ENCODE measurements at regions not wholly inside any gene's neighbourhood (a gene's known extent, or its start where the extent isn't known, plus 50 kb on each side); places are given as distances from the start of the nearest gene placed in this dataset.

DNA sequence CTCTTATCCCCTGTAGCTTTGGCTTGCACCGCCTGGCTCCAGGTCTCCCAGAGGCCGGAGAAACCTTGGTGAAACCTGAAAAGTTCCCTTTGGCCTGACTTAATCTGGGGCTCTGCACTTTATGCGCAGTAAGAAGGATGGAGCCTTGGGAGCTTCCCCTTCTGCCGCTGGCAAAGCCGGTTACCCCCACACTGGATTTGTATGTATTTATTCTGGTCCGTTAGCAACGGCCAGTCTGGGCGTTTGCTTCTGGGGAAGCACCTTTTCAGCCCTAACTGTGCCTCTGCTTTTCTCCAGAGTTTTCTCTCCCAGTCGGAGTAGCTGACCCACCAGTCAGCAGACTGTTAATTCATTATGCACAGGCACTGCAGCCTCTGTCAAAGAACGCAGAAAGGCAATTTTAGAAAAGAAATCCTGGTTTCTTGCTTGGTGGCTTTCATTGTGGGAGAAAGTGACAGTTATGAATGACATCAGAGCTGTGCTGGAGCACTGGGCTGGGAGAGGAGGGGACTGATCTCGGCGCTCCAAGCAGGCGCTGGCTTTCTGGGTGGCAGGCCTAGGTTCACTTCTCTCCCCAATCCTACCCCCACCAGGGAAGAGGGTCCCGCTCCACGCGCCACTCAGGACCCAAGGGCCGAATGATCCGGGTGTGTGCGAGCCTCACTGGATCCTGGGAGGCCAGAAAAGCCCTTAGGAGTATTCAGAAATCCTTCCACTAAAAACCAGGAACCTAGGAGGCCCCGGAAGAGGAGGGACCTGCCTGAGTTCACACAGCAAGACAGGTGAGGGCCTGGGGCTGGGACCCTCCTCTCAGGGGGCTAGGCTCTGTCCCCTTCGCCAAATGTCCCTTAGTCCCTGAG lies 70.2 kb downstream of the RTL6 start:
- TF ChIP-seq EZH2 (IDR thresholded peaks at IDR 0.05) (no peak), POLR2AphosphoS5 (IDR thresholded peaks at IDR 0.05; ENCODE audit: low read depth, low read length) (no peak), POLR2A (IDR thresholded peaks at IDR 0.05; ENCODE audit: borderline replicate concordance, extremely low read depth, insufficient read depth, insufficient read length) (no peak), ZFX (IDR thresholded peaks at IDR 0.05) (no peak)
- TF ChIP-seq, protein P1, sequence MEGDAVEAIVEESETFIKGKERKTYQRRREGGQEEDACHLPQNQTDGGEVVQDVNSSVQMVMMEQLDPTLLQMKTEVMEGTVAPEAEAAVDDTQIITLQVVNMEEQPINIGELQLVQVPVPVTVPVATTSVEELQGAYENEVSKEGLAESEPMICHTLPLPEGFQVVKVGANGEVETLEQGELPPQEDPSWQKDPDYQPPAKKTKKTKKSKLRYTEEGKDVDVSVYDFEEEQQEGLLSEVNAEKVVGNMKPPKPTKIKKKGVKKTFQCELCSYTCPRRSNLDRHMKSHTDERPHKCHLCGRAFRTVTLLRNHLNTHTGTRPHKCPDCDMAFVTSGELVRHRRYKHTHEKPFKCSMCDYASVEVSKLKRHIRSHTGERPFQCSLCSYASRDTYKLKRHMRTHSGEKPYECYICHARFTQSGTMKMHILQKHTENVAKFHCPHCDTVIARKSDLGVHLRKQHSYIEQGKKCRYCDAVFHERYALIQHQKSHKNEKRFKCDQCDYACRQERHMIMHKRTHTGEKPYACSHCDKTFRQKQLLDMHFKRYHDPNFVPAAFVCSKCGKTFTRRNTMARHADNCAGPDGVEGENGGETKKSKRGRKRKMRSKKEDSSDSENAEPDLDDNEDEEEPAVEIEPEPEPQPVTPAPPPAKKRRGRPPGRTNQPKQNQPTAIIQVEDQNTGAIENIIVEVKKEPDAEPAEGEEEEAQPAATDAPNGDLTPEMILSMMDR (IDR thresholded peaks at IDR 0.05 in 2 of 3, conservative IDR thresholded peaks at IDR 0.05 in 1 of 3; ENCODE audit: borderline replicate concordance in 1 of 3, insufficient read depth in 1 of 3, low read depth in 2 of 3, low read length in 2 of 3) = no peak
- TF ChIP-seq, protein P2, sequence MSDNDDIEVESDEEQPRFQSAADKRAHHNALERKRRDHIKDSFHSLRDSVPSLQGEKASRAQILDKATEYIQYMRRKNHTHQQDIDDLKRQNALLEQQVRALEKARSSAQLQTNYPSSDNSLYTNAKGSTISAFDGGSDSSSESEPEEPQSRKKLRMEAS (IDR thresholded peaks at IDR 0.05) = no peak
- TF ChIP-seq, protein P3, sequence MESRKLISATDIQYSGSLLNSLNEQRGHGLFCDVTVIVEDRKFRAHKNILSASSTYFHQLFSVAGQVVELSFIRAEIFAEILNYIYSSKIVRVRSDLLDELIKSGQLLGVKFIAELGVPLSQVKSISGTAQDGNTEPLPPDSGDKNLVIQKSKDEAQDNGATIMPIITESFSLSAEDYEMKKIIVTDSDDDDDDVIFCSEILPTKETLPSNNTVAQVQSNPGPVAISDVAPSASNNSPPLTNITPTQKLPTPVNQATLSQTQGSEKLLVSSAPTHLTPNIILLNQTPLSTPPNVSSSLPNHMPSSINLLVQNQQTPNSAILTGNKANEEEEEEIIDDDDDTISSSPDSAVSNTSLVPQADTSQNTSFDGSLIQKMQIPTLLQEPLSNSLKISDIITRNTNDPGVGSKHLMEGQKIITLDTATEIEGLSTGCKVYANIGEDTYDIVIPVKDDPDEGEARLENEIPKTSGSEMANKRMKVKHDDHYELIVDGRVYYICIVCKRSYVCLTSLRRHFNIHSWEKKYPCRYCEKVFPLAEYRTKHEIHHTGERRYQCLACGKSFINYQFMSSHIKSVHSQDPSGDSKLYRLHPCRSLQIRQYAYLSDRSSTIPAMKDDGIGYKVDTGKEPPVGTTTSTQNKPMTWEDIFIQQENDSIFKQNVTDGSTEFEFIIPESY (IDR thresholded peaks at IDR 0.05; ENCODE audit: extremely low read depth, insufficient replicate concordance, low read length) = no peak

All from HCT116 (cell line).